ENCODE measurements at regions not wholly inside any gene's neighbourhood (a gene's known extent, or its start where the extent isn't known, plus 50 kb on each side); places are given as distances from the start of the nearest gene placed in this dataset.

- no peak for DNase-seq
Observed at GRCh38 chr2:200752835-200753234, 58.9 kb upstream of the BZW1 start.

DNA sequence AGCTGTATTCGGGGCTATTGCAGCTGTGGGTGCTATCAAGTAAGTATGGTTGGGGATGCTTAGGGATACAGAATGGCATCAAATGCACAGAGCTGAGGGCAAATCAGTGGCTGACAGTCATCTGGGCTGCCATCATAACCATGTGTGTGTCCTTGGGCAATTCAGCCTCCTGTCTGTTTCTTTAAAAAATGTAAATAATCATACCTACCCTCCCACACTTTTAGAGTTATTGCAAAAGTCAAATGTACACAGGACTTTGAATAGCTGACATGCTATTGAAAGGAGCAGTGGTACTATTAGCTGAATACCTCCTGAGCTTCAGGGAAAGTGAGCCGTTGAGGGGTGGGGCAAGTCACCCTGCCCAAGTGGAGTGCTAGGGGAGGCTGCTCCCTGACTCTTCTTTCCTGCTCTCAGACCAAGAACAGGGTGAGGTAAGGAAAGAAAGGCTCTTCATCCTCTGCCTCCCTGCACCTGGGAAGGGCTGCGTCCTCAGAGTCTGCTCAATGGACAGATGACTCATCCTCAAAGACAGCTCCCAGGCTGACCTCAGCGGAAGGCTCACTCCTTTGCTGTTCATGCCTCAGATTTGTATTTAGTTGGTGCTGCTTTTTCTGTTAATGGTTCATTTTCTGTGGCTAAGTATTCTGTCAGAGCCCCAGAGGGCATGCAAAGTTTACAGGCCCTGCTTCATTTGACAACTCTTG lies 54.9 kb upstream of the BZW1 start:
- DNase-seq = peak; percentile 15

- DNase-seq = no peak
Observed at GRCh38 chr2:200757399-200757798, 54.3 kb upstream of the BZW1 start.

DNA sequence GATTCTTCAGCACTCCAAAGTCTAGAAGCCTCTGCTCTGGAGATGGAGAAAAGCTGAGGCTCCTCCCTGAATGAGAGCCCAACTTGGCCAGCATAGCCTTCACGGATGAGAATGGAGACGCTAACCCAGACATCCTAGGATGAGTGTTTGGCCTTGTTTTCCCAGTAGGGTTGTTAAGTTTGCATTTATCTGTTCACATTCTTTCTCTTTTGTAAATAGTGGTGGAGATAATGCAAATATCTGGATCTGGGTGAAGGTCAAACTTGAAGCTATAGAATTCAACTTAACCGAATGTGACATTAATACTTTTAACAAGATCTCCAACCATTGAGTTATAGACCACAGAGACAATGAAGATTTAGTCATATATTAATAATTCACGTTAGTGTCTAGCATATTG lies 53.4 kb upstream of the BZW1 start:
- no peak for DNase-seq

GRCh38 chr2:200761266-200761665 lies 50.4 kb upstream of the BZW1 start:
- DNase-seq = no peak

All from NCI-H69 (cell line).